ENCODE measurements at regions not wholly inside any gene's neighbourhood (a gene's known extent, or its start where the extent isn't known, plus 50 kb on each side); places are given as distances from the start of the nearest gene placed in this dataset.

DNA sequence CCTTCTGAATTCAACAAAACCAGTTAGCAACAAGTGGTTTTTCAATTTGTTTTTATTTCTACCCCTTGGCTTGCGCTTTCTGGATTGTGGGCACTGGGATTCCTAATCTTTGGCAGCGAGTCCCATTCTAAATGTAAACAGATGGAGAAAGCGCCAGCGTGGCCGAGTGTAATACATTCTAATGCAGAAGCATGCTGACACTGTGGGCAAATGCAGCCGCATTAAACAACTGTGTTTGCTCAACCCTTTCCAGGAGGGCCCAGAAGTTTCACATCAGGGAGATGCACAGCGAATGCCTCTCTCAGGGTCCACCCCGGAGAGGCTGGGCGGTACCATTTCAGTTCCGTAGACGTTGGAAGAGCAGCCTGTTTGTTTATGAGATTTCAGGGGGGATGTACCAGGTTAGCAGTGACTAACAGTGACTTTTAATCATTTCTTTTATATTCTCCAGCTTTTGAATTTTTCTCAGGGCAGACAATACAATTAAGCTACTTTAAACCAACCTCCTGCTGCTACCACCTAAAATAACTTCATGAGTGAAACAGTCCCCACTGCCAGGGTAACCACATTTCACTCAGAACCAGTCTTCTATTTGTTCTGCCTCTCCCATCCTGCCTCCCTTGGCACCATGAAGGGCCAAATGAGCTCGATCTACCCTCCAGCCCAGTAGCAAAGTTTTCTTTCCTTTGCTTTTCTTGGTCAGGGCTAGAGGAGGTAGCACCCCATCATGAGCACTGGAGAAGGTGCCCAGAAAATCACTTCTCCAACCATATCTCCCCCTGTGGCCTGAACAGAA, 164.2 kb upstream of the ITGB1 start:
- TF ChIP-seq EP300 (IDR thresholded peaks at IDR 0.05; ENCODE audit: low read depth) (no peak), POLR2AphosphoS5 (IDR thresholded peaks at IDR 0.05) (no peak)
